Retinal pigment epithelial cell (primary cell): ENCODE measurements at regions not wholly inside any gene's neighbourhood (a gene's known extent, or its start where the extent isn't known, plus 50 kb on each side); places are given as distances from the start of the nearest gene placed in this dataset.

Source experiments
- DNase-seq: peaks from one replicate; pipeline ENCODE4 v3.0.0-alpha.2; 2010; ENCODE audit warnings: low read depth
- H3K4me3 ChIP-seq: 2 replicates; pipeline ENCODE4 v1.5.1; 2011; ENCODE audit warnings: mild to moderate bottlenecking, low read length, control low read depth, moderate library complexity
- CTCF ChIP-seq: conservative IDR thresholded peaks from 2 replicates; pipeline ENCODE4 v1.5.1; 2011; ENCODE audit warnings: low read depth, low read length, control low read depth, inconsistent platforms

DNA sequence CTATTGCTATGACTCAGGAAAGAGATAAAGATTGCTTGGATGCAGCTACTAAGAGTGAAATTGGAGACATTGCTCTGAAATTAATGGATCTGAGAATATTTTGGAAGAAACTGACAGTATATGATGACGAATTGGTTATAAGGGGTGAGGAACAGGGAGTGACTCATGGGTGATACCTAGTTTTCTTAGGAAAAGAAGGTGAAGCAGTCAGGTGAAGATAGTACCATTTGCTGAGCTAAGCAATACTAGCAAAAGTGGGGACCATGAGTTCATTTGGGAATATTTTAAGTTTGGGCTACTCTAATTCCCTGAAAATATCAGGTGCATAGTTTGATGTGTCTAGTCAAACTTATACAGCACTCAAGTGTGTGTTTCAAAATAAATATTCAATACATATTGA, 260.1 kb upstream of the NFIA start:
- no peak for DNase-seq
- no peak overlapping the region for H3K4me3 ChIP-seq
- no peak for TF ChIP-seq CTCF

DNA sequence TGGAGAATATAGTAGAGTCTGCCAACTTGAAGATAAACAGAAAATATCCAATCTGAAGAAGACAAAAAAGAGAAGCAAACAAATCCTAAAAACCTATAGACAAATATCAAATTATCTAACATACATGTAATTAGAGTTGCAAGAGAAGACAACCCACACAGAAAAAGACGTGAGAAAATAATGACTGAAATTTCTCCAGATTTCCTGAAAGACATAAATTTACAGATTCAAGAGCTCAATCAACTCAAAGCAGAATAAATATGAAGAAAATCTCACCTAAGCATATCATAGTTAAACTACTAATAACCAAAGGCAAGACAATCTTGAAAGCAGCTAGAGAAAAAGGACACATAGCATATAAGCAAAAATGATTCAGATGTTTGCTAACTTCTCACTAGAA, 261.2 kb upstream of the NFIA start:
- TF ChIP-seq CTCF, result no peak
- no peak for DNase-seq

GRCh38 chr1:60818969-60819701, 263.2 kb upstream of the NFIA start:
- TF ChIP-seq CTCF, result no peak
- H3K4me3 ChIP-seq, result no peak overlapping the region
- DNase-seq, result no peak

More for the DNA sequence above, 261.2 kb upstream of the NFIA start:
- H3K4me3 ChIP-seq, result no peak overlapping the region

- no peak for TF ChIP-seq CTCF
- DNase-seq, result peak; percentile 31
- H3K4me3 ChIP-seq, result no peak overlapping the region
Measured at GRCh38 chr1:60813071-60813470, 269.3 kb upstream of the NFIA start.

GRCh38 chr1:60809204-60809980, 273.0 kb upstream of the NFIA start:
- DNase-seq, result peak; percentile 75
- H3K4me3 ChIP-seq, result no peak overlapping the region
- no peak for TF ChIP-seq CTCF

DNA sequence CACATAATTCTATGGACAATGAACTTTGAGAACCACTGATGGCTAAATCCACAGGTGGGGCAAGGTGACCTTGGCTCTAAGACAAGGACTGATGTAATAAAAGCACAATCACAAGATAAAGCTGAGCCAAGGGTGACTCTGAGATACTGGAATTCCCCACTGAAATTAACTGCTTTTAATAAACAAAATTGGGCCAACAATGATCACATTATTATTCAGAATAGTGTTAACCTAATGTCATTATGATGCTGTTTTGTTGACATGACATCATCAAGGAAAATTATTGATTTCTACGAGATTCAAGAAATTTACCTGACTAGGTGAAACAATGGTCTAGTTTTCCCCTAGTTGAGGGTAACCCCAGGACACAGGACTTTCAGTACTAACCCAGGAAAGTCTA, 273.7 kb upstream of the NFIA start:
- no peak for TF ChIP-seq CTCF
- H3K4me3 ChIP-seq, result no peak overlapping the region
- DNase-seq, result no peak

DNA sequence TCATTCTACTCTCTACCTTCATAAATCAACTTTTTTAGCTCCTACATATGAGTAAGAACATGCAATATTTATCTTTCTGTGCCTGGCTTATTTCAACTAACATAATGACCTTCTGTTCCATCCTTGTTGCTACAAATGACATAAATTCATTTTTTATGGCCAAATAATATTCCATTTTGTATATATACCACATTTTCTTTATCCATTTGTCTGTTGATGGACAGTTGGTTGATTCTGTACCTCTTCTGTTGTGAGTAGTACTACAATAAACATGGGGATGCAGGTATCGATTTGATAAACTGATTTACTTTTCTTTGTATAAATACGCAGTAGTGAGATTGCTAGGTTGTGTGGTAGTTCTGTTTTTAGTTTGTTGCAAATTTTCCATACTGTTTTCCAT, 279.5 kb upstream of the NFIA start:
- no peak for TF ChIP-seq CTCF
- no peak for DNase-seq
- no peak overlapping the region for H3K4me3 ChIP-seq
